Fibroblast of skin of back (primary cell): ENCODE measurements at regions not wholly inside any gene's neighbourhood (a gene's known extent, or its start where the extent isn't known, plus 50 kb on each side); places are given as distances from the start of the nearest gene placed in this dataset.
A peak's percentile ranks its signal among the peaks of the same experiment; 100 is the strongest.
"Not testable (repeated sequence)": the region's sequence is repeated elsewhere in the genome, so short reads cannot be mapped to it uniquely, and the experiment has no call there.

ENCODE experiments used
- DNase-seq: peaks from one replicate; pipeline ENCODE4 v3.0.0-alpha.2; 2013

DNA sequence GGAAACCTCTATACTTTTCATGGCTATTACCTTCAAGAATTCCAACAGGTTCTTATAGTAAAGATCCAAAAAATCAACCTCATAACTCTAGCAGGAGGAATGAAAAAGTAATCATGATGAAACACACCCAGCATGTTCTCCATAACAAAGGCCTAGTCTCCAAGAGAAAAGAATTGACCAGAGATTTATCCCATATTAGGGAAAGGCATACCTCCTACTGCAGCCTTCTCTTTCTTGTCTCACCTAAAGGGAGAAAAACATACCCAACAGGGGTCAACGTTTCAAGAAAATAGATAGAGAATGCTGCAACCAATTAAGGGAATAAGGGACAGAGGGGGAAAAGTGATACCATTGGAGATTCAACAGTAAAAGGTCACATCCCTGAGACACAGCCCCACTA, 262.5 kb downstream of the FRK start:
- no peak for DNase-seq

DNA sequence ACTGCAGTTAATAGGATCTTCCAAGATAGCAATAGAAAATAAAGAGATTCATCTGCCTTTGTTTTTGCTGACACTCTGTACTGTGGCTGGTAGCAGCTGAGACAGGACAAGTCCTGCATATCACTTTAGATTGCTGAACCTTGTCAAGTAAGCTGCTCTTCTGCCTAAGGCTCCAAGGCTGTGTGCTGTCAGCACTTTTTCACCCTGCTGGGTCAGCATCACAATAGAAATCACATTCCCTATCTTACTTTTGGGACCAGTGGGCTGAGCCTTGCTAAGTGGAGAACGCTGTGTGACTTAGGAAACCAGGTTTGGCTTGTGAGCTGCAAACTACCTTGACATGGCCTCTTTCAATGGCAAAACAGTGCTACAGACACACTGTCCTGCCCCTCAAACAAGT, 263.9 kb downstream of the FRK start:
- no peak for DNase-seq

DNA sequence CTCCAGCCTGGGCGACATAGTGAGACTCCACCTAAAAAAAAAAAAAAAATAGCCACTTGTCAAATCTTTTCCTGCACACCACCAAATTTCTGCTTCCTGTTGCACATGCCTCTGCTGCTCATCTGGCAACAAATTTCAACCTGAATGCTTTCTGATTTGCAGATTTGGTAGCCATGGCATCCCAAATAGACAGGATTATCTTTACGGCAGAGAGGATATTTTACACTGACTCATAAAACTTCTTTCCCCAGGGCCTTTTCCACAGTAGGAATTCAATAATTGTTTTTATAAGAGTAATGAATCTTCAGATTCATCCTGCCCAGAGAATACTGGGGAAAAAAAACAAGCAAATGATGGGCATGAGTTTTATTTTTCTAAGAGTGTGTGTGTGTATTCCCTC, 264.6 kb downstream of the FRK start:
- DNase-seq, result peak; percentile 75

- DNase-seq, result peak; percentile 4
Observed at GRCh38 chr6:115783402-115784061, 277.2 kb downstream of the FRK start.

DNA sequence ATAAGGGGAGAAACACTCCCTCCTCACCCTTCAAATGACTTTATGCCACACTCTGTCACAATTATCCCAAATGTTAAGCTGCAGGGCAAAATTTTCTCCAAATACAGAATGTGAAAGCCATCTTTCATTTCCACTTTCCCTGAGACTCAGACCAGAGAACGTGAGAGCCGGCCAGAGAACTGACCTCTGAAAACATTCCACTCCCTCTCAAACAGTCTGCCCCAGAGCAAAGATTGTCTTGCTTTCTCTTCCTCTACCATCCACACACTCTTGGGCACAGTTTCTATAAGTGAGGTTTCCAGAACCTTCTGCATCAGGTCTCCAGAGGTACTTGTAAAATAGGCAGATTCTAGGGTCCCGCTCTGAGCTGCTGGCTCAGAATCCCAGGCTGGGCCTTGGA, 278.1 kb downstream of the FRK start:
- no peak for DNase-seq

DNA sequence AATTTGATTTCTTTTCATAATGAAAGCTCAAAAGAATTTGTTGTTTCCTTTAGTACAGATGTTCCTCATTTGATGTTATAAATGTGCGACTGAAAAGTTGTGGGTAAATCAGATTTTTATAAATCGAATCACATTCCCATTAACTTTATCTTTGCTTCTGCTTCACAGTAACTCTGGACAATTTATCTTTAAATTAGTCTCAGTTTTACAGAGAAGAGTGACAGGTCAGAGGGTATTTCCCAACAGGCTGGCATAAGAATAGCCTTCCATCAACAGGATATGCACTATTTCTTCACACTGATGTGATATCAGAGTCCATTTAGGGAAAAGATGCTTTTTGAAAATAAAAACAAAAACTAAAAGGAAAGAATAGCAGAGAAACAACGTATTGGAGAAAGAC, 286.9 kb downstream of the FRK start:
- no peak for DNase-seq

GRCh38 chr6:115770851-115771250, 289.8 kb downstream of the FRK start:
- no peak for DNase-seq

DNA sequence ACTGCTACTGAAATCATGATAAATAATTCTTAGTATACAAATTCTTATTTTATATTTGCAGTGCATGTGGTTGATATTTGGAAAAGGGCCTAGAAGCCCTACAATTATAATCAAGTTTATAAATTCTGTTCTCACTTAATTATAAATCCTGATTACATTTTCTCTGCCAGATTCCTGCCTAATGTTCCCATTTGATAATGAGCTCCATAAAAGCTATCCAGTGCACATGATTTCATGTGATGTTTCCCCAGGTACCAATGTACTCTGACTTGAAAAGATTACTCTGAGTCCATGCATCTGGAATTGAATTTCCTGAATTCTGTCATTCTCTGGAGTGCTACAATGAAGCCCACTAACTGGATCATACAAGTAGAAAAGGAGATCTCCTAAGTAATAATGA, 292.2 kb downstream of the FRK start:
- DNase-seq, result no peak

DNA sequence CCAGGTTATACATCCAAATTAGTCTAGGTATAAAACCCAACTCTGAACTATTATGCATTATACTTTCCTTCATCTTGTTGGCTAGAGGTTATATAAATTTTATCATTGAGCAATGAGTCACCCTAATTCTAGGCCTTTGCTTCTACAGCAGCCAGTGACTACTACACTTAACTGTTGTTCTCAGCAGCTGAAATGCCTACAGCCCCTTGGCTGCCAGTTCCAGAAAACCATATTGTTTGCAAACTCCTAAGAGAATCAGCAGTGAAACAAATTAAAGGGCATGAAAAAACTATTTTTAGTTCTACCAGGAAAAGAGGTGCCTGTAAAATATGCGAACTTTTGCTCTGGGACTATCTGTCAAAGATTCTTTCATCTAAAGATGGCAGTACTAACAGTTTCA, 292.8 kb downstream of the FRK start:
- DNase-seq, result no peak

DNA sequence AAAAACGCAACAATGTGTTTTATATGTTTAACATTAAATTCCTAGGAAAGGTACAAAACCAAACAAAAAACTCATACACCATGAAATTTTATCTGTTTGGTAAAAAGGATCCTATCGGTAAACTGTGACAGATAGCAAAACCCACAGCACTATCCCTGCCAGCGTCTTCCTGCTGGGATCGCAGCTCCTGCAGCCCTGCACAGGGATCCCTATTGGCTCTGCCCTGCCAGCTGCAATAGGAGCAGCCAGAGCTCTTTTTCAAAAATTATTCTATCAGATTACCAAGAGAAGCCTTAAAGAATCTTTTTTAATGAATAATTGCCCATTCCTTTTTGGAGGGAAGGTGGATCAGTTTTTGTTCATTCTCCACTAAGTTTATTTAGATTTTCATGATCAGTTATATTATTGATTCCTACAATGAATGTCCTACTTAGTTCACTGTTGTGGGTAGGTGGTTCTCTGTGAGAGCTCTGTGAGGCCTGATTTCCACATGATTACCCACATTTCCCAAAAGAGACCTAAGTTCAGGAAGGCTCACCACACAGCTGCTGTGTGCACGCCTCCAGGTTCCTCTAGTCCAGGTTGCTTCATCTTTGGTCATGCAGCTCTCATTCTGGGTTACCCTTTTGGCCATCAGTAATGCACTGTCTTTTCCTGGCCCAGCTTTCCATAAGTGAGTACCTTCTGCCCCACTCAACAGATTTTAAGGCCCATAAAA, 293.8 kb downstream of the FRK start:
- DNase-seq, result no peak

DNA sequence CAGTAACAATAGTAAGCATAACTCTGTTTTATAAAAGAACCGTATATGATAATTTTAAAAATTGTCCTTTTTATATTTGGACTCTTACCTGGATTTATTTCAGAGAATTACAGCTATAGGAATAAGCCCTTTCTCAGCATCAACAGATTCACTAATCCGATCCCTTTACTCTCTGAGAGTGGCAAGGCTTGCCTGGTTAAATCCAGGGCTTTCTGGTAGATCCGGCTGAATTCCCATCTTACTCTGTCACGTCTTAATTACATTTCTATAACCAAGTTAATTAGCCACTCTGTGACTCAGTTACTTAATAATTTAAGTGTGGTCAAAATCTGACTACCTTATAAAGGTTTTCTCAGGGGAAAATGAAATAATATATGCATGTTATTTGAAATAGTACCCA, 294.7 kb downstream of the FRK start:
- no peak for DNase-seq

- no peak for DNase-seq
Observed at GRCh38 chr6:115759051-115759450, 301.6 kb downstream of the FRK start.

- DNase-seq, result peak; percentile 64
Observed at GRCh38 chr6:115753446-115753845, 307.2 kb downstream of the FRK start.

GRCh38 chr6:115750946-115751345, 309.7 kb downstream of the FRK start:
- no peak for DNase-seq

DNA sequence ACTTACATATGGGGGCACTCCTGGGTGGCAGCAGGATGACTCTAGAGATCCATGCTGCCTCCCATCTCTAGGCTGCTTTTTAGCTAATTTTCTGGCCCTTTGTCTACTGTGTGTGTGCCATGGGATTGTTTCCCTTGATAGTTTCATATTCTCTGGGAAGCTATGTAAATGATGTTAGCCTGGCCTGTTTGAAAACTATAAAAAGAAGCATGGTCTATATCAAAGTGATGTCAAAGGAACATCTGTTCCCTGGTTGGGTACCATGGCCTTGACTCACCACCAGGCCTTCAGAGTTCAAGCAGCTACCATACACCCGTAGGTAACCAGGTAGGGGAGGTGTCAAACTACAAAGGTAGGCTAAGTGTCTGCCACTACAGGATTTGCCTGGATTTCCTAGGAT, 310.4 kb downstream of the FRK start:
- no peak for DNase-seq

- DNase-seq, result no peak
Observed at GRCh38 chr6:115747719-115748118, 313.0 kb downstream of the FRK start.

DNA sequence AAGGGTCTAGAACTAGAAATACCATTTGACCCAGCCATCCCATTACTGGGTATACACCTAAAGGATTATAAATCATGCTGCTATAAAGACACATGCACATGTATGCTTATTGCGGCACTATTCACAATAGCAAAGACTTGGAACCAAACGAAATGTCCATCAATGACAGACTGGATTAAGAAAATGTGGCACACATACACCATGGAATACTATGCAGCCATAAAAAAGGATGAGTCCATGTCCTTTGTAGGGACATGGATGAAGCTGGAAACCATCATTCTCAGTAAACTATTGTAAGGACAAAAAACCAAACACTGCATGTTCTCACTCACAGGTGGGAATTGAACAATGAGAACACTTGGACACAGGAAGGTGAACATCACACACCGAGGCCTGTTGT, 314.1 kb downstream of the FRK start:
- DNase-seq, result not testable (repeated sequence)

DNA sequence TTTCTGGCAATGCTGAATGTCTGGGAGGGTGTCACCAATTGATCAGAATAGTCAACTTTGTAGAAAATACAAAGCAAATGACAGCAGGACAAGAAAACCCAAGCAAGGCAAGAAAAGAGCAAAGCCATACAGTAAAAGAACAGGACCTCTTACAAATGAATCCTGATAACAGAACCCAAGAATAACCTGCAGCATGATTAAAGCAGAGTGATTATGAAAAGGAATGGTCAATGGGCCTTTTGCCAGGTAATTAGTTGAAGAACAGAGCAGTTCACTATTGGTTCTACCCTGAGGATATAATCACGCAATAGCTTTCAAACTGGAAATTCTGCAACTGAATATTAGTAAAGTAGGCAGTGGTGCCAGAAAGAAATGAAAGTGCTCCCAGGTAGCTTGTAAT, 319.8 kb downstream of the FRK start:
- no peak for DNase-seq

- no peak for DNase-seq
Observed at GRCh38 chr6:115735610-115736009, 325.1 kb downstream of the FRK start.

GRCh38 chr6:115733426-115733825, 327.3 kb downstream of the FRK start:
- DNase-seq, result no peak

DNA sequence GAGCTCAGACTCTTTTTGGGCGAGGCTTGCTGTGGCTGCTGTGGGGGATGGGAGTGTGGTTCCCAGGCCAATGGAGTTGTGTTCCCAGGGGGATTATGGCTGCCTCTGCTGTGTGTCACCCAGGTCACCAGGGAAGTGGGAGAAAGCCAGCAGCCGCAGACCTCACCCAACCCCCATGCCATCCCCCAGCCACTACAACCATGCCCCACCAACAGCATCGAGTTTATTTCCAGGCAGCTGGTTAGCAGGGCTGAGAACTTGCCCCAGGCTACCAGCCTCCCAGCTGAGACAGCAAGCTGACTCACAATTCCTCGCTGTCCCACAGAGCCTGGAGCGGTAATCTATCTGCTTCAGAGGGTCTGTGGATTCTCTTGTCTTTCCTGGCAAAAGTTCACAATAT, 331.7 kb downstream of the FRK start:
- DNase-seq, result peak; percentile 24

DNA sequence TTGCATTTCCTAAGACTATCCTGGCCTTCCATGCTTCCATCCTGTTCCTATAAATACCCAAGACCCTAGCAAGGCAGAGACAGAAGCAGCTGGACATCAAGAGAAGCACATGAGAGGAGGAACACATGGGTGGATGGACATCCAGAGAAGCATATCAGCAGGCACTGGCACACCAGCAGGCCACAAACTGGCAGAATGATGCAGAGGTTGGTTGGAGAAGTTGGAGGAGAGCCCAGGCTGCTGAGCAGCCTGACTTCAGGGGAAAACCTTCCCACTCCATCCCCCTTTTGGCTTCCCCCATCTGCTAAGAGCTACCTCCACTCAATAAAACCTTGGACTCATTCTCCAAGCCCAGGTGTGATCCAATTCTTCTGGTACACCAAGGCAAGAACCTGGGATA, 332.5 kb downstream of the FRK start:
- no peak for DNase-seq

GRCh38 chr6:115721564-115721963, 339.1 kb downstream of the FRK start:
- DNase-seq, result no peak

DNA sequence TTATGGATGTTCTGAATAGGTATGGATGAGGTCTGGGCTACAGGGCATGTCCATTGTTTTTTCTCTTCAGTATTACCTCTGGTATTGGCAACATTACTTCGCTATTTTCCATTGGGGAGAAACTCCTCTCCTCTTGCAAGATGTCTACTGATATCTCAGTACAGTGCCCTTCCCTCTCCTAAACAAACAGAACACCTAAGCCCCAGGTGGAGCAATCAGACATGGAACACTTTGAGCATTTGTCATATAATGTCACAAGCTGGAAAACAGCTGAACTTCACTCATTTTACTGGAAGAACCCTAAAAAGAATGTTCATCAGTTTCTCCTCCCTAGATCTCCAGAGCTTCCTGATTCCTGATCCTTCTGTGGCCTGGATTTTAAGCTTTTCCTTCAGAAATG, 339.8 kb downstream of the FRK start:
- DNase-seq, result no peak

DNA sequence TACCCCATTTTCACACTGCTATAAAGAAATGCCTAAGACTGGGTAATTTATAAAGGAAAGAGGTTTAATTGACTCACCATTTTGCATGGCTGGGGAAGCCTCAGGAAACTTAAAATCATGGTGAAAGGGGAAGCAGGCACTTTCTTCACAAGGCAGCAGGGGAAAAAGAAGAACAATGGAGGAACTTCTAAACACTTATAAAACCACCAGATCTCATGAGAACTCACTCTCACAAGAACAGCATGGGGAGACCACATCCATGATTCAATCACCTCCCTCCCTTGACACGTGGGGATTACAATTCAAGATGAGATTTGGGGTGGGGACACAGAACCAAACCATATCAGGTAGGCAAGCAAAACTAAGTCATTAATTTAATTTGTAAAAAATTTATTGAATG, 343.2 kb downstream of the FRK start:
- no peak for DNase-seq
